H1 (cell line): ENCODE measurements at regions not wholly inside any gene's neighbourhood (a gene's known extent, or its start where the extent isn't known, plus 50 kb on each side); places are given as distances from the start of the nearest gene placed in this dataset.

Experiments
- CTCF ChIA-PET: fragments of 300-600 bp; sonication (Branson Sonifier 250); formaldehyde crosslinking; loops from one replicate; lab custom pipeline; 2021; ENCODE audit not compliant: partially characterized antibody; lab: Charles Lee
- POLR2A ChIA-PET: fragments of 300-600 bp; sonication (Branson Sonifier 250); formaldehyde crosslinking; loops from one replicate; lab custom pipeline; 2021; ENCODE audit warnings: inconsistent platforms; ENCODE audit not compliant: partially characterized antibody; lab: Charles Lee
- DNase-seq, 2 experiments: peaks; one replicate each; pipeline versions ENCODE4 v3.0.0 to v3.0.0-alpha.2; 2010 to 2022; ENCODE audit warnings: low spot score in 2 of 2, low read depth in 1 of 2, mixed read lengths in 1 of 2
- FAIRE-seq: peaks from 2 replicates; lab custom pipeline; 2011; peaks lifted over from hg19 to GRCh38; lab: Jason Lieb, UNC
- H2AFZ ChIP-seq: 2 replicates; pipeline ENCODE4 v1.8.1; 2012; ENCODE audit warnings: low read length, inconsistent platforms
- H2AK5ac ChIP-seq: 2 replicates; pipeline ENCODE4 v1.6.1; 2013; ENCODE audit warnings: low read depth, low read length
- H2BK120ac ChIP-seq: replicated peaks from 2 replicates; pipeline ENCODE3; 2013; ENCODE audit warnings: low read depth, low read length, inconsistent platforms
- H2BK12ac ChIP-seq: 2 replicates; pipeline ENCODE4 v1.6.1; 2013; ENCODE audit warnings: low read depth, low read length
- H2BK15ac ChIP-seq: 2 replicates; pipeline ENCODE4 v1.6.1; 2013; ENCODE audit warnings: low read length
- H2BK20ac ChIP-seq: 2 replicates; pipeline ENCODE4 v1.6.1; 2013; ENCODE audit warnings: low read length
- H2BK5ac ChIP-seq: 2 replicates; pipeline ENCODE4 v1.6.1; 2013; ENCODE audit warnings: low read depth, low read length
- H3K14ac ChIP-seq: 2 replicates; pipeline ENCODE4 v1.6.1; 2013; ENCODE audit warnings: inconsistent platforms; ENCODE audit not compliant: insufficient read length
- H3K18ac ChIP-seq: 2 replicates; pipeline ENCODE4 v1.6.1; 2013; ENCODE audit warnings: low read length; ENCODE audit errors: extremely low read depth
- H3K23ac ChIP-seq: 2 replicates; pipeline ENCODE4 v1.6.1; 2013; ENCODE audit warnings: inconsistent platforms; ENCODE audit not compliant: insufficient read length
- H3K23me2 ChIP-seq: 2 replicates; pipeline ENCODE4 v1.6.1; 2013; ENCODE audit warnings: low read depth, low read length
- H3K27ac ChIP-seq: 2 replicates; pipeline ENCODE4 v1.6.1; 2011; ENCODE audit warnings: low read depth, low read length, inconsistent platforms
- H3K27me3 ChIP-seq, 4 experiments: replicated peaks in 1 of 4; 1 replicate in 1 of 4; 2 replicates in 3 of 4; pipeline versions ENCODE4 v1.6.1 to v1.8.1; 2011 to 2013; ENCODE audit warnings: low read length in 3 of 4, mild to moderate bottlenecking in 3 of 4, inconsistent platforms in 2 of 4, mixed read lengths in 2 of 4, moderate library complexity in 1 of 4; ENCODE audit not compliant: control insufficient read depth in 3 of 4, insufficient read depth in 3 of 4; ENCODE audit errors: extremely low read depth in 1 of 4
- H3K36me3 ChIP-seq, 4 experiments: 2 replicates each; pipeline versions ENCODE4 v1.6.1 to v1.8.1; 2011 to 2013; ENCODE audit warnings: mild to moderate bottlenecking in 4 of 4, low read length in 3 of 4, moderate library complexity in 2 of 4, control low read depth in 1 of 4, inconsistent platforms in 1 of 4; ENCODE audit not compliant: insufficient read depth in 4 of 4, control insufficient read depth in 2 of 4
- H3K4ac ChIP-seq: replicated peaks from 2 replicates; pipeline ENCODE3; 2013; ENCODE audit warnings: low read length, low read depth, mixed read lengths, inconsistent platforms; ENCODE audit not compliant: insufficient read length
- H3K4me1 ChIP-seq, 4 experiments: replicated peaks in 1 of 4; 1 replicate in 1 of 4; 2 replicates in 3 of 4; pipeline versions ENCODE4 v1.6.1 to v1.8.1; 2011 to 2013; ENCODE audit warnings: low read length in 3 of 4, inconsistent platforms in 2 of 4, mixed read lengths in 1 of 4; ENCODE audit not compliant: insufficient read depth in 4 of 4, control insufficient read depth in 3 of 4
- H3K4me2 ChIP-seq, 2 experiments: 2 replicates each; pipeline versions ENCODE4 v1.6.1 to v1.8.1; 2011 to 2013; ENCODE audit warnings: low read depth in 2 of 2, low read length in 2 of 2, control low read depth in 1 of 2, inconsistent platforms in 1 of 2, mild to moderate bottlenecking in 1 of 2; ENCODE audit not compliant: insufficient read depth in 1 of 2
- H3K4me3 ChIP-seq, 4 experiments: fragments of 200-600, 300-600 bp in 1 of 4; sonication (generic), shearing (Covaris generic), sonication (Bioruptor Twin) in 1 of 4; 2 replicates each; pipeline versions ENCODE4 v1.5.1 to v1.8.1; 2011 to 2016; ENCODE audit warnings: low read length in 4 of 4, low read depth in 3 of 4, control low read depth in 2 of 4, inconsistent platforms in 2 of 4, mild to moderate bottlenecking in 2 of 4, mixed read lengths in 1 of 4, moderate library complexity in 1 of 4; ENCODE audit not compliant: insufficient read depth in 2 of 4; ENCODE audit errors: extremely low read depth in 1 of 4
- H3K56ac ChIP-seq: replicated peaks from 2 replicates; pipeline ENCODE3; 2013; ENCODE audit warnings: low read depth, mild to moderate bottlenecking, mixed read lengths, low read length, inconsistent platforms; ENCODE audit not compliant: insufficient read length
- H3K79me1 ChIP-seq: 2 replicates; pipeline ENCODE4 v1.6.1; 2013; ENCODE audit warnings: low read depth, low read length, control low read depth
- H3K79me2 ChIP-seq, 2 experiments: 2 replicates each; pipeline versions ENCODE4 v1.6.1 to v1.8.1; 2012 to 2013; ENCODE audit warnings: low read length in 2 of 2, mild to moderate bottlenecking in 2 of 2, inconsistent platforms in 1 of 2; ENCODE audit not compliant: insufficient read depth in 2 of 2, control insufficient read depth in 1 of 2
- H3K9ac ChIP-seq, 4 experiments: replicated peaks in 1 of 4; 1 replicate in 1 of 4; 2 replicates in 3 of 4; pipeline versions ENCODE4 v1.6.1 to v1.8.1; 2011 to 2013; ENCODE audit warnings: low read depth in 3 of 4, low read length in 3 of 4, control low read depth in 2 of 4, mild to moderate bottlenecking in 2 of 4, moderate library complexity in 2 of 4, inconsistent platforms in 1 of 4; ENCODE audit errors: extremely low read depth in 1 of 4
- H3K9me3 ChIP-seq, 2 experiments: 2 replicates each; pipeline versions ENCODE4 v1.6.1 to v1.8.1; 2012 to 2013; ENCODE audit warnings: mild to moderate bottlenecking in 2 of 2, moderate library complexity in 2 of 2, control low read depth in 1 of 2, inconsistent platforms in 1 of 2, low read depth in 1 of 2, low read length in 1 of 2, mixed read lengths in 1 of 2; ENCODE audit not compliant: insufficient read depth in 2 of 2
- H4K20me1 ChIP-seq, 2 experiments: replicated peaks in 1 of 2; 2 replicates each; pipeline versions ENCODE3 to v1.8.1; 2011 to 2013; ENCODE audit warnings: inconsistent platforms in 2 of 2, low read length in 2 of 2, mild to moderate bottlenecking in 1 of 2; ENCODE audit not compliant: insufficient read depth in 2 of 2, control insufficient read depth in 1 of 2
- H4K5ac ChIP-seq: 2 replicates; pipeline ENCODE4 v1.6.1; 2013; ENCODE audit warnings: low read length, low read depth, mixed read lengths, inconsistent platforms; ENCODE audit not compliant: insufficient read length
- H4K8ac ChIP-seq: 2 replicates; pipeline ENCODE4 v1.8.0; 2013; ENCODE audit warnings: mild to moderate bottlenecking, moderate library complexity, low read length, inconsistent platforms; ENCODE audit not compliant: insufficient read depth; ENCODE audit errors: extremely low read depth
- H4K91ac ChIP-seq: replicated peaks from 2 replicates; pipeline ENCODE3; 2013; ENCODE audit warnings: low read length, mixed read lengths, inconsistent platforms; ENCODE audit not compliant: insufficient read length
- BACH1 ChIP-seq: IDR thresholded peaks from 2 replicates; pipeline ENCODE4 v1.6.1; 2012; ENCODE audit warnings: low read length, improper control_type of control experiment
- BRCA1 ChIP-seq: IDR thresholded peaks from 2 replicates; pipeline ENCODE4 v1.6.1; 2012; ENCODE audit warnings: low read depth, low read length, improper control_type of control experiment
- CEBPB ChIP-seq: IDR thresholded peaks from 2 replicates; pipeline ENCODE4 v1.6.1; 2012; ENCODE audit warnings: low read depth, low read length
- CHD1 ChIP-seq: IDR thresholded peaks from 2 replicates; pipeline ENCODE4 v1.6.1; 2012; ENCODE audit warnings: low read depth, low read length, improper control_type of control experiment
- HDAC6 ChIP-seq: IDR thresholded peaks from one replicate; pipeline ENCODE4 v1.7.1; 2012; ENCODE audit warnings: low read depth, mild to moderate bottlenecking, inconsistent platforms, low read length, moderate library complexity
- MAFK ChIP-seq: IDR thresholded peaks from 2 replicates; pipeline ENCODE4 v1.6.1; 2012; ENCODE audit warnings: low read depth, mild to moderate bottlenecking, improper control_type of control experiment, low read length
- POLR2AphosphoS5 ChIP-seq: IDR thresholded peaks from 2 replicates; pipeline ENCODE4 v1.6.1; 2011; ENCODE audit warnings: low read depth, low read length
- SP1 ChIP-seq: IDR thresholded peaks from 2 replicates; pipeline ENCODE4 v1.6.1; 2011; ENCODE audit warnings: low read depth, low read length
- SP4 ChIP-seq: IDR thresholded peaks from 2 replicates; pipeline ENCODE4 v1.6.1; 2012; ENCODE audit warnings: low read length, inconsistent platforms
- WGBS, 2 experiments: shearing (Covaris generic) in 1 of 2; methylation state at CpG; one replicate each; pipeline versions ENCODE4 v1.1.6 to v1.1.7; 2013 to 2015; ENCODE audit warnings: low lambda C conversion rate in 2 of 2, mixed read lengths in 2 of 2, inconsistent platforms in 1 of 2, low coverage in 1 of 2, missing lambda C conversion rate in 1 of 2; ENCODE audit not compliant: insufficient replicate concordance in 2 of 2, insufficient coverage in 1 of 2, insufficient read length in 1 of 2; ENCODE audit errors: extremely low coverage in 1 of 2, missing lambda C conversion rate in 1 of 2; 5-methylcytosine and 5-hydroxymethylcytosine counted together
- TF ChIP-seq, protein P1 (sequence below): IDR thresholded peaks from 2 replicates; pipeline ENCODE4 v1.6.1; 2012; ENCODE audit warnings: inconsistent platforms
- TF ChIP-seq, protein P2 (sequence below): IDR thresholded peaks from 2 replicates; pipeline ENCODE4 v1.6.1; 2012; ENCODE audit warnings: inconsistent platforms
- TF ChIP-seq, protein P3 (sequence below): IDR thresholded peaks from 2 replicates; pipeline ENCODE4 v1.6.1; 2011; ENCODE audit warnings: low read depth, mild to moderate bottlenecking, low read length; ENCODE audit not compliant: insufficient read depth
- TF ChIP-seq, protein P4 (sequence below): IDR thresholded peaks from 2 replicates; pipeline ENCODE4 v1.6.1; 2012; ENCODE audit warnings: low read length, inconsistent platforms

DNA sequence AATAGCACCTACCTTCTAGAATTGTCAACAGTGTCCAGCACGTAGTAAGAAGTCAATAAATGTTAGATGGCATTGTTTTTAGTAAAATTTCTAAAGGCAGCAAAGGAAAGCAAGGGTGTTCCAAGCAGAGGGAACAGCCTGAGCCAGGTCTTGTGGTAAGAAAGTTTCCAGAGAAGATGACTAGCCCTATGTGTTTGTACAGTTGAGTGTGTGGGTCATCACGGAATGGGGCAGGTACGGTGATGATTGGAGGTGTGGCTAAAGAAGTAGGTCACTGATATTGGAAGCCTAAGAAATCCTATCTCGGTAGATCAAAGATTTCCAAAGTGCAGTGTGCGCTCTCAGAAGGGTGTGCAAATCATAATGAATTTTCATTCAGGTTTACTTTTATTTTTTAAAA lies 94.2 kb upstream of the BCL6 start:
- H2AK5ac ChIP-seq = no peak overlapping the region
- H3K4me1 ChIP-seq = no peaks in the 10 kb centered on the region
- no peaks in the 10 kb centered on the region for H3K27me3 ChIP-seq
- no peak overlapping the region for H4K8ac ChIP-seq
- DNase-seq = no peak
- H3K4me3 ChIP-seq = no peak overlapping the region
- POLR2A ChIA-PET = no interaction called here
- H2BK20ac ChIP-seq = no peak overlapping the region
- no peak overlapping the region for H2AFZ ChIP-seq
- H4K91ac ChIP-seq = no peak overlapping the region
- no peak overlapping the region for H3K4me2 ChIP-seq
- H3K56ac ChIP-seq = no peak overlapping the region
- WGBS, 2 experiments = 89% methylated on average over 5 of the region's 5 CpGs; no CpG with 5 or more reads in 1 of the 2 experiments
- no peak for FAIRE-seq
- H3K36me3 ChIP-seq = no peaks in the 10 kb centered on the region
- no peaks in the 10 kb centered on the region for H3K79me1 ChIP-seq
- H3K14ac ChIP-seq = no peak overlapping the region
- H2BK12ac ChIP-seq = no peak overlapping the region
- H3K18ac ChIP-seq = no peak overlapping the region
- H2BK120ac ChIP-seq = no peak overlapping the region
- CTCF ChIA-PET = interaction anchor here (1.3 to 2.1 kb wide), 2 partner anchors 91 to 99 kb away, joined by 3 to 7 read pairs; no protein-coding TSS in a partner anchor
- H3K23me2 ChIP-seq = no peaks in the 10 kb centered on the region; the same call in 1 of the 2 replicates
- H3K9ac ChIP-seq = no peak overlapping the region
- no peaks in the 10 kb centered on the region for H4K20me1 ChIP-seq
- no peak overlapping the region for H3K23ac ChIP-seq
- no peak overlapping the region for H2BK5ac ChIP-seq
- H2BK15ac ChIP-seq = no peak overlapping the region
- no peak overlapping the region for H3K4ac ChIP-seq
- no peaks in the 10 kb centered on the region for H3K9me3 ChIP-seq
- H3K79me2 ChIP-seq = no peaks in the 10 kb centered on the region
- H4K5ac ChIP-seq = no peak overlapping the region
- H3K27ac ChIP-seq = no peak overlapping the region
- TF ChIP-seq, protein P1, sequence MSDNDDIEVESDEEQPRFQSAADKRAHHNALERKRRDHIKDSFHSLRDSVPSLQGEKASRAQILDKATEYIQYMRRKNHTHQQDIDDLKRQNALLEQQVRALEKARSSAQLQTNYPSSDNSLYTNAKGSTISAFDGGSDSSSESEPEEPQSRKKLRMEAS = no peak
- no peak for TF ChIP-seq CEBPB
- TF ChIP-seq, protein P2, sequence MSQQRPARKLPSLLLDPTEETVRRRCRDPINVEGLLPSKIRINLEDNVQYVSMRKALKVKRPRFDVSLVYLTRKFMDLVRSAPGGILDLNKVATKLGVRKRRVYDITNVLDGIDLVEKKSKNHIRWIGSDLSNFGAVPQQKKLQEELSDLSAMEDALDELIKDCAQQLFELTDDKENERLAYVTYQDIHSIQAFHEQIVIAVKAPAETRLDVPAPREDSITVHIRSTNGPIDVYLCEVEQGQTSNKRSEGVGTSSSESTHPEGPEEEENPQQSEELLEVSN = no peak
- TF ChIP-seq, protein P3, sequence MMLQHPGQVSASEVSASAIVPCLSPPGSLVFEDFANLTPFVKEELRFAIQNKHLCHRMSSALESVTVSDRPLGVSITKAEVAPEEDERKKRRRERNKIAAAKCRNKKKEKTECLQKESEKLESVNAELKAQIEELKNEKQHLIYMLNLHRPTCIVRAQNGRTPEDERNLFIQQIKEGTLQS = no peak
- no peak for TF ChIP-seq MAFK
- no peak for TF ChIP-seq SP4
- no peak for TF ChIP-seq POLR2AphosphoS5
- TF ChIP-seq CHD1 = no peak
- TF ChIP-seq BACH1 = no peak
- no peak for TF ChIP-seq SP1
- TF ChIP-seq BRCA1 = no peak
- TF ChIP-seq HDAC6 = no peak
- TF ChIP-seq, protein P4, sequence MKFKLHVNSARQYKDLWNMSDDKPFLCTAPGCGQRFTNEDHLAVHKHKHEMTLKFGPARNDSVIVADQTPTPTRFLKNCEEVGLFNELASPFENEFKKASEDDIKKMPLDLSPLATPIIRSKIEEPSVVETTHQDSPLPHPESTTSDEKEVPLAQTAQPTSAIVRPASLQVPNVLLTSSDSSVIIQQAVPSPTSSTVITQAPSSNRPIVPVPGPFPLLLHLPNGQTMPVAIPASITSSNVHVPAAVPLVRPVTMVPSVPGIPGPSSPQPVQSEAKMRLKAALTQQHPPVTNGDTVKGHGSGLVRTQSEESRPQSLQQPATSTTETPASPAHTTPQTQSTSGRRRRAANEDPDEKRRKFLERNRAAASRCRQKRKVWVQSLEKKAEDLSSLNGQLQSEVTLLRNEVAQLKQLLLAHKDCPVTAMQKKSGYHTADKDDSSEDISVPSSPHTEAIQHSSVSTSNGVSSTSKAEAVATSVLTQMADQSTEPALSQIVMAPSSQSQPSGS = no peak
